Mesenchymal stem cell (in vitro differentiated cells and primary cell): ENCODE measurements at regions not wholly inside any gene's neighbourhood (a gene's known extent, or its start where the extent isn't known, plus 50 kb on each side); places are given as distances from the start of the nearest gene placed in this dataset.
"Not testable (repeated sequence)": the region's sequence is repeated elsewhere in the genome, so short reads cannot be mapped to it uniquely, and the experiment has no call there.

Source experiments
- DNase-seq: peaks from one replicate; pipeline ENCODE4 v3.0.0-alpha.2; 2013
- H2AFZ ChIP-seq: one replicate; pipeline ENCODE4 v1.6.1; 2013; ENCODE audit warnings: low read depth, mild to moderate bottlenecking, control low read depth, inconsistent platforms, low read length, moderate library complexity
- H2AK5ac ChIP-seq: 2 replicates; pipeline ENCODE4 v1.6.1; 2013; ENCODE audit warnings: low read length, moderate library complexity, mild to moderate bottlenecking, inconsistent platforms; ENCODE audit not compliant: severe bottlenecking
- H2BK120ac ChIP-seq: one replicate; pipeline ENCODE4 v1.6.1; 2013; ENCODE audit warnings: low read depth, mild to moderate bottlenecking, inconsistent platforms, low read length, moderate library complexity
- H2BK12ac ChIP-seq, 2 experiments: one replicate each; pipeline ENCODE4 v1.6.1; 2013; ENCODE audit warnings: inconsistent platforms in 2 of 2, low read length in 2 of 2, mild to moderate bottlenecking in 2 of 2, moderate library complexity in 2 of 2, control low read depth in 1 of 2
- H2BK15ac ChIP-seq: one replicate; pipeline ENCODE4 v1.6.1; 2013; ENCODE audit warnings: mild to moderate bottlenecking, low read depth, inconsistent platforms; ENCODE audit not compliant: poor library complexity, severe bottlenecking
- H2BK5ac ChIP-seq: 2 replicates; pipeline ENCODE4 v1.6.1; 2013; ENCODE audit warnings: low read depth, mild to moderate bottlenecking, low read length, control low read depth, inconsistent platforms; ENCODE audit not compliant: poor library complexity, severe bottlenecking
- H3K14ac ChIP-seq, 2 experiments: one replicate each; pipeline ENCODE4 v1.6.1; 2013; ENCODE audit warnings: inconsistent platforms in 2 of 2, low read length in 2 of 2, control low read depth in 1 of 2, mild to moderate bottlenecking in 1 of 2, moderate library complexity in 1 of 2
- H3K18ac ChIP-seq, 2 experiments: one replicate each; pipeline ENCODE4 v1.6.1; 2013; ENCODE audit warnings: inconsistent platforms in 2 of 2, low read length in 2 of 2, control low read depth in 1 of 2, low read depth in 1 of 2, mild to moderate bottlenecking in 1 of 2
- H3K23ac ChIP-seq, 2 experiments: one replicate each; pipeline ENCODE4 v1.6.1; 2013; ENCODE audit warnings: inconsistent platforms in 2 of 2, low read length in 2 of 2, mild to moderate bottlenecking in 2 of 2, moderate library complexity in 2 of 2, control low read depth in 1 of 2
- H3K27ac ChIP-seq: 2 replicates; pipeline ENCODE4 v1.5.1; 2013; ENCODE audit warnings: mild to moderate bottlenecking, moderate library complexity, low read length, control low read depth, inconsistent platforms; ENCODE audit not compliant: poor library complexity, severe bottlenecking
- H3K27me3 ChIP-seq, 2 experiments: 2 replicates each; pipeline versions ENCODE4 v1.6.1 to v1.7.0; 2013; ENCODE audit warnings: low read length in 2 of 2, mild to moderate bottlenecking in 2 of 2, moderate library complexity in 2 of 2, control low read depth in 1 of 2, inconsistent platforms in 1 of 2; ENCODE audit not compliant: control insufficient read depth in 1 of 2, insufficient read depth in 1 of 2
- H3K36me3 ChIP-seq, 2 experiments: 2 replicates each; pipeline versions ENCODE4 v1.6.1 to v1.7.0; 2013; ENCODE audit warnings: low read length in 2 of 2, control low read depth in 1 of 2, inconsistent platforms in 1 of 2, low read depth in 1 of 2, mild to moderate bottlenecking in 1 of 2; ENCODE audit not compliant: insufficient read depth in 2 of 2, control insufficient read depth in 1 of 2
- H3K4ac ChIP-seq, 2 experiments: one replicate each; pipeline ENCODE4 v1.6.1; 2013; ENCODE audit warnings: inconsistent platforms in 2 of 2, low read length in 2 of 2, mild to moderate bottlenecking in 2 of 2, moderate library complexity in 2 of 2, control low read depth in 1 of 2, low read depth in 1 of 2
- H3K4me1 ChIP-seq: 2 replicates; pipeline ENCODE4 v1.6.1; 2013; ENCODE audit warnings: low read depth, low read length, control low read depth; ENCODE audit not compliant: control insufficient read depth, insufficient read depth
- H3K4me2 ChIP-seq: 2 replicates; pipeline ENCODE4 v1.6.1; 2013; ENCODE audit warnings: low read length, mild to moderate bottlenecking, inconsistent platforms; ENCODE audit not compliant: poor library complexity, severe bottlenecking
- H3K4me3 ChIP-seq, 2 experiments: 2 replicates each; pipeline versions ENCODE4 v1.5.1 to v1.7.0; 2013; ENCODE audit warnings: low read length in 2 of 2, mild to moderate bottlenecking in 2 of 2, control low read depth in 1 of 2, low read depth in 1 of 2; ENCODE audit not compliant: insufficient read depth in 1 of 2
- H3K79me1 ChIP-seq: replicated peaks from 2 replicates; pipeline ENCODE4 v1.6.1; 2013; ENCODE audit warnings: mild to moderate bottlenecking, control low read depth, low read length, inconsistent platforms; ENCODE audit not compliant: poor library complexity, severe bottlenecking
- H3K9ac ChIP-seq: 2 replicates; pipeline ENCODE4 v1.7.0; 2013; ENCODE audit warnings: mild to moderate bottlenecking, low read length, moderate library complexity
- H3K9me3 ChIP-seq: 2 replicates; pipeline ENCODE4 v1.7.0; 2013; ENCODE audit warnings: mild to moderate bottlenecking, low read length; ENCODE audit not compliant: control insufficient read depth
- H4K8ac ChIP-seq: one replicate; pipeline ENCODE4 v1.6.1; 2013; ENCODE audit warnings: inconsistent platforms, mild to moderate bottlenecking, low read length, moderate library complexity
- H4K91ac ChIP-seq: one replicate; pipeline ENCODE4 v1.6.1; 2013; ENCODE audit warnings: mild to moderate bottlenecking, low read length, inconsistent platforms
- WGBS: methylation state at CpG from one replicate; pipeline ENCODE4 v1.1.7; 2013; ENCODE audit warnings: mixed read lengths; 5-methylcytosine and 5-hydroxymethylcytosine counted together

GRCh38 chr1:82141390-82141789, 340.7 kb downstream of the ADGRL2 start:
- no peak overlapping the region for H3K4me2 ChIP-seq
- 100% methylated on average over 1 of the region's 2 CpGs for WGBS

GRCh38 chr1:82139751-82140468, 339.2 kb downstream of the ADGRL2 start:
- no peak overlapping the region for H3K18ac ChIP-seq
- WGBS: 92% methylated on average over 6 of the region's 8 CpGs

More at GRCh38 chr1:82141390-82141789, 340.7 kb downstream of the ADGRL2 start:
- Histone ChIP-seq H2AFZ (no peak overlapping the region), H2BK15ac (no peak overlapping the region), H4K8ac (no peak overlapping the region), H3K36me3 (no peaks in the 10 kb centered on the region), H3K9me3 (no peaks in the 10 kb centered on the region), H2AK5ac (no peak overlapping the region), H3K79me1 (no peaks in the 10 kb centered on the region), H3K18ac (no peak overlapping the region), H3K23ac (no peak overlapping the region), H2BK5ac (no peak overlapping the region), H3K14ac (no peak overlapping the region), H3K4me3 (no peak overlapping the region), H3K27ac (no peak overlapping the region), H3K4me1 (no peaks in the 10 kb centered on the region), H2BK12ac (no peak overlapping the region), H3K9ac (no peak overlapping the region), H3K27me3 (no peaks in the 10 kb centered on the region), H4K91ac (no peak overlapping the region), H2BK120ac (no peak overlapping the region), H3K4ac (no peak overlapping the region)
- DNase-seq: no peak

GRCh38 chr1:82136351-82136750, 335.6 kb downstream of the ADGRL2 start:
- H2AFZ ChIP-seq, H3K9ac ChIP-seq, H3K18ac ChIP-seq, H3K27ac ChIP-seq, H3K4ac ChIP-seq, H2BK15ac ChIP-seq, H3K23ac ChIP-seq, H3K4me3 ChIP-seq, H2BK12ac ChIP-seq, H3K4me1 ChIP-seq, H3K79me1 ChIP-seq, H2AK5ac ChIP-seq, H3K27me3 ChIP-seq, H2BK120ac ChIP-seq, H4K91ac ChIP-seq, DNase-seq, H4K8ac ChIP-seq, H2BK5ac ChIP-seq, H3K14ac ChIP-seq, H3K4me2 ChIP-seq, H3K9me3 ChIP-seq, H3K36me3 ChIP-seq: not testable (repeated sequence)
- WGBS: 74% methylated on average over 20 of the region's 20 CpGs

More at GRCh38 chr1:82139751-82140468, 339.2 kb downstream of the ADGRL2 start:
- no peak overlapping the region for H3K14ac ChIP-seq
- H3K23ac ChIP-seq: no peak overlapping the region
- no peak overlapping the region for H3K4me3 ChIP-seq
- no peaks in the 10 kb centered on the region for H3K4me1 ChIP-seq
- no peak overlapping the region for H2BK120ac ChIP-seq
- no peak overlapping the region for H2BK5ac ChIP-seq
- no peak overlapping the region for H2BK12ac ChIP-seq
- H3K9me3 ChIP-seq: no peaks in the 10 kb centered on the region
- no peaks in the 10 kb centered on the region for H3K36me3 ChIP-seq
- no peak overlapping the region for H3K27ac ChIP-seq
- H2BK15ac ChIP-seq: no peak overlapping the region
- no peak overlapping the region for H3K4me2 ChIP-seq
- no peak overlapping the region for H4K91ac ChIP-seq
- H3K4ac ChIP-seq: no peak overlapping the region
- H4K8ac ChIP-seq: no peak overlapping the region
- no peak for DNase-seq
- H3K9ac ChIP-seq: no peak overlapping the region
- no peak overlapping the region for H2AFZ ChIP-seq
- H2AK5ac ChIP-seq: no peak overlapping the region
- no peaks in the 10 kb centered on the region for H3K27me3 ChIP-seq
- H3K79me1 ChIP-seq: no peaks in the 10 kb centered on the region

GRCh38 chr1:82125866-82126265, 325.1 kb downstream of the ADGRL2 start:
- Histone ChIP-seq H3K27ac (no peak overlapping the region), H3K79me1 (no peaks in the 10 kb centered on the region), H3K4me1 (no peaks in the 10 kb centered on the region), H3K23ac (no peak overlapping the region), H3K4ac (no peak overlapping the region), H2BK120ac (no peak overlapping the region), H4K8ac (no peak overlapping the region), H2BK12ac (no peak overlapping the region), H3K9me3 (no peaks in the 10 kb centered on the region), H4K91ac (no peak overlapping the region), H3K36me3 (no peaks in the 10 kb centered on the region), H3K4me2 (no peak overlapping the region), H2AFZ (no peak overlapping the region), H3K14ac (no peak overlapping the region), H2BK5ac (no peak overlapping the region), H2AK5ac (no peak overlapping the region), H3K4me3 (no peak overlapping the region), H2BK15ac (no peak overlapping the region), H3K18ac (no peak overlapping the region), H3K27me3 (no peaks in the 10 kb centered on the region), H3K9ac (no peak overlapping the region)
- DNase-seq: no peak
- 100% methylated on average over 1 of the region's 1 CpG for WGBS
